Small intestine (tissue), 7 donors: ENCODE measurements at regions not wholly inside any gene's neighbourhood (a gene's known extent, or its start where the extent isn't known, plus 50 kb on each side); places are given as distances from the start of the nearest gene placed in this dataset.

Experiments used
- DNase-seq, 2 donors: peaks; one replicate each; pipeline versions ENCODE4 v3.0.0 to v3.0.0-alpha.2; 2013
- FAIRE-seq: peaks from 2 replicates; lab custom pipeline; 2012; peaks lifted over from hg19 to GRCh38; lab: Jason Lieb, UNC
- H3K27ac ChIP-seq, 3 donors: one replicate each; pipeline ENCODE4 v1.5.1; 2013; ENCODE audit warnings: low read length in 2 of 3, mild to moderate bottlenecking in 2 of 3, control low read depth in 1 of 3, inconsistent platforms in 1 of 3, low read depth in 1 of 3, moderate library complexity in 1 of 3
- H3K27me3 ChIP-seq, 3 donors: one replicate each; pipeline ENCODE4 v1.6.1; 2013; ENCODE audit warnings: low read length in 3 of 3, inconsistent platforms in 1 of 3; ENCODE audit not compliant: control insufficient read depth in 3 of 3, insufficient read depth in 3 of 3
- H3K36me3 ChIP-seq, 3 donors: one replicate each; pipeline ENCODE4 v1.6.1; 2013; ENCODE audit warnings: low read length in 3 of 3, inconsistent platforms in 1 of 3, low read depth in 1 of 3, mild to moderate bottlenecking in 1 of 3, moderate library complexity in 1 of 3; ENCODE audit not compliant: control insufficient read depth in 3 of 3, insufficient read depth in 2 of 3
- H3K4me1 ChIP-seq, 3 donors: one replicate each; pipeline ENCODE4 v1.6.1; 2013; ENCODE audit warnings: low read length in 2 of 3, inconsistent platforms in 1 of 3, low read depth in 1 of 3, mild to moderate bottlenecking in 1 of 3, moderate library complexity in 1 of 3; ENCODE audit not compliant: control insufficient read depth in 3 of 3, insufficient read depth in 2 of 3
- H3K4me3 ChIP-seq, 3 donors: one replicate each; pipeline ENCODE4 v1.5.1; 2013; ENCODE audit warnings: low read length in 3 of 3, control low read depth in 1 of 3, inconsistent platforms in 1 of 3, low read depth in 1 of 3, mild to moderate bottlenecking in 1 of 3, moderate library complexity in 1 of 3
- H3K9me3 ChIP-seq, 2 donors: one replicate each; pipeline ENCODE4 v1.6.1; 2013; ENCODE audit warnings: low read depth in 1 of 2, low read length in 1 of 2; ENCODE audit not compliant: control insufficient read depth in 2 of 2, insufficient read depth in 1 of 2
- WGBS, 3 donors: extraction: QIAGEN DNeasy Blood & Tissue Kit; methylation state at CpG; one replicate each; pipeline ENCODE4 v1.1.7; 2013; 5-methylcytosine and 5-hydroxymethylcytosine counted together
- donor health status: healthy with polysubstance abuse.
- donor health status: control.
- donor health status: control.
- donor health status: Bipolar disorder and iron deficiency.
- donor health status: healthy.

- H3K27me3 ChIP-seq, result no peaks in the 10 kb centered on the region
- H3K4me1 ChIP-seq, result no peaks in the 10 kb centered on the region
- no peak overlapping the region for H3K27ac ChIP-seq
- FAIRE-seq (no peak), DNase-seq (no peak)
- no peak overlapping the region for H3K4me3 ChIP-seq
- H3K36me3 ChIP-seq, result no peaks in the 10 kb centered on the region
- no peaks in the 10 kb centered on the region for H3K9me3 ChIP-seq
Measured at GRCh38 chr15:36234743-36235142, 344.7 kb upstream of the CDIN1 start.

- Histone ChIP-seq H3K36me3 (no peaks in the 10 kb centered on the region), H3K27ac (no peak overlapping the region), H3K27me3 (no peaks in the 10 kb centered on the region), H3K4me1 (no peaks in the 10 kb centered on the region), H3K9me3 (no peaks in the 10 kb centered on the region), H3K4me3 (no peak overlapping the region)
- DNase-seq (no peak), FAIRE-seq (no peak)
Measured at GRCh38 chr15:36235173-36235572, 344.3 kb upstream of the CDIN1 start.

- Histone ChIP-seq H3K4me1 (no peaks in the 10 kb centered on the region), H3K27ac (no peak overlapping the region), H3K36me3 (no peaks in the 10 kb centered on the region), H3K27me3 (no peaks in the 10 kb centered on the region), H3K4me3 (no peak overlapping the region), H3K9me3 (no peaks in the 10 kb centered on the region)
- DNase-seq (no peak), FAIRE-seq (no peak)
- WGBS, 3 donors, result 73 to 85% (median 77%) methylated on average over 1 of the region's 1 CpG
Measured at GRCh38 chr15:36239509-36239908, 339.9 kb upstream of the CDIN1 start.

- Histone ChIP-seq H3K27me3 (no peaks in the 10 kb centered on the region), H3K27ac (no peak overlapping the region), H3K4me3 (no peak overlapping the region), H3K9me3 (no peaks in the 10 kb centered on the region), H3K4me1 (no peaks in the 10 kb centered on the region), H3K36me3 (no peaks in the 10 kb centered on the region)
- no peak for FAIRE-seq
- 63 to 77% (median 71%) methylated on average over 1 of the region's 1 CpG for WGBS, 3 donors
- no peak for DNase-seq
Measured at GRCh38 chr15:36251450-36251849, 328.0 kb upstream of the CDIN1 start.

GRCh38 chr15:36252146-36252711 is 327.2 kb upstream of the CDIN1 start:
- Histone ChIP-seq H3K27me3 (no peaks in the 10 kb centered on the region), H3K36me3 (no peaks in the 10 kb centered on the region), H3K4me3 (no peak overlapping the region), H3K9me3 (no peaks in the 10 kb centered on the region), H3K27ac (no peak overlapping the region), H3K4me1 (no peaks in the 10 kb centered on the region)
- no peak for FAIRE-seq
- no peak for DNase-seq
- WGBS, 3 donors, result 85 to 87% (median 85%) methylated on average over 10 of the region's 10 CpGs

GRCh38 chr15:36254426-36254825 is 325.0 kb upstream of the CDIN1 start:
- FAIRE-seq (no peak), DNase-seq (no peak)
- Histone ChIP-seq H3K4me1 (no peaks in the 10 kb centered on the region), H3K9me3 (no peaks in the 10 kb centered on the region), H3K27me3 (no peaks in the 10 kb centered on the region), H3K4me3 (no peak overlapping the region), H3K36me3 (no peaks in the 10 kb centered on the region), H3K27ac (no peak overlapping the region)

- FAIRE-seq (no peak), DNase-seq (no peak)
- no peaks in the 10 kb centered on the region for H3K27me3 ChIP-seq
- H3K4me3 ChIP-seq, result no peak overlapping the region
- H3K4me1 ChIP-seq, result no peaks in the 10 kb centered on the region
- no peaks in the 10 kb centered on the region for H3K9me3 ChIP-seq
- no peaks in the 10 kb centered on the region for H3K36me3 ChIP-seq
- no peak overlapping the region for H3K27ac ChIP-seq
- 56 to 72% (median 66%) methylated on average over 1 of the region's 1 CpG for WGBS, 3 donors
Measured at GRCh38 chr15:36256404-36256807, 323.0 kb upstream of the CDIN1 start.

GRCh38 chr15:36263666-36264065 is 315.8 kb upstream of the CDIN1 start:
- FAIRE-seq (no peak), DNase-seq (no peak)
- H3K27me3 ChIP-seq, result no peaks in the 10 kb centered on the region
- no peaks in the 10 kb centered on the region for H3K9me3 ChIP-seq
- no peaks in the 10 kb centered on the region for H3K36me3 ChIP-seq
- H3K4me1 ChIP-seq, result no peaks in the 10 kb centered on the region
- H3K4me3 ChIP-seq, result no peak overlapping the region
- H3K27ac ChIP-seq, result no peak overlapping the region
- WGBS, 3 donors, result 68 to 77% (median 73%) methylated on average over 2 of the region's 2 CpGs

- 72 to 85% (median 79%) methylated on average over 1 of the region's 1 CpG for WGBS, 3 donors
- Histone ChIP-seq H3K36me3 (no peaks in the 10 kb centered on the region), H3K4me1 (no peaks in the 10 kb centered on the region), H3K27ac (no peak overlapping the region), H3K27me3 (no peaks in the 10 kb centered on the region), H3K9me3 (no peaks in the 10 kb centered on the region), H3K4me3 (no peak overlapping the region)
- no peak for DNase-seq
- FAIRE-seq, result no peak
Measured at GRCh38 chr15:36265422-36265821, 314.0 kb upstream of the CDIN1 start.
